GF-D8 (cell line): ENCODE measurements at regions not wholly inside any gene's neighbourhood (a gene's known extent, or its start where the extent isn't known, plus 50 kb on each side); places are given as distances from the start of the nearest gene placed in this dataset.

Experiments
- DNase-seq: peaks from one replicate; lab custom pipeline; 2025; lab: John Stamatoyannopoulos, UW

- no peak for DNase-seq
These were observed 300.2 kb downstream of the FBXW7 start for GRCh38 chr4:152235718-152236117.

- no peak for DNase-seq
These were observed 301.3 kb downstream of the FBXW7 start for GRCh38 chr4:152234571-152234970.

- DNase-seq, result no peak
These were observed 303.6 kb downstream of the FBXW7 start for GRCh38 chr4:152232271-152232670.

GRCh38 chr4:152229782-152230289 is 306.1 kb downstream of the FBXW7 start:
- no peak for DNase-seq

- no peak for DNase-seq
These were observed 310.2 kb downstream of the FBXW7 start for GRCh38 chr4:152225680-152226079.

- DNase-seq, result no peak
These were observed 311.0 kb downstream of the FBXW7 start for GRCh38 chr4:152224721-152225420.

GRCh38 chr4:152224223-152224622 is 311.7 kb downstream of the FBXW7 start:
- no peak for DNase-seq

DNA sequence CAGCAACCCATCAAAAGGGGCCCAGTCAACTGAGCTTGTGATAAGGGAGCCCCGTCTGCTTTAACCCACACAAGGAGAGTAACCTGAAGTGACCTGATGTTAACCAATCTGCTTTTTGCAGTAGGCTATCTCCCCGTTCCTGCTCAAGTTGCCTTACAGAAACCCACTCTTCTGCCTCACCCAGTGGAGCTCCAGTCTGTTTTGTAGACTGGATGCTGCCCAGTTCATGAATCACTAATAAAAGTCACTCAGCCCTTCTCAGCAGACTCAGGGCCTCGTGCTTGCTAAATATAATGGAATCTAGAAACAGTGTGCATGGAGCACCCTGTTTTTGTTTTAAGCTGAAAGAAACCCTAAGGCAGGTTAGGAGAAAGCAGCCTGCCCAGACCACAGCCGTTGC is 312.3 kb downstream of the FBXW7 start:
- no peak for DNase-seq

- DNase-seq, result no peak
These were observed 313.9 kb downstream of the FBXW7 start for GRCh38 chr4:152221816-152222516.

DNA sequence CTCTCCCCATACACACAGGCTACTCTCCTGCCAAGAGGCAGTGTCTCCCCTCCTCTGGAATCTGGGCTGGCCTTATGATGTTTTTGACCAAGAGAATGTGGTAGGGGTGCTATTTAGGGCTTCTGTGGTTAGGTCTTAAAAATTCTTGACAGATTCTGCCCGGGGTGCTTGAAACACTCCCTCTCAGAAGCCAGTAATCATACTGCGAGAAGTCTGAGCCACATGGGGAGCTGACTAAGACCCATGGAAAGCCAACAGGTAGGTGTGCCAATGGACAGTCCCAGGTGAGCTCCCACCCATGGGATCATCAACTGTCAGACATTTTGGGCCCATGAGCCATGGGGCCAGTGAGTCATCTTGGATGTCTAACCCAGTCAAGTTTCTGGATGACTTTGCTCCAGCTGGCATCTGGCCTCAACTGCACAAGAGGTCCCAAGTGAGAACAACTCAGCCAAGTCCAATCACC is 315.7 kb downstream of the FBXW7 start:
- no peak for DNase-seq

- no peak for DNase-seq
These were observed 317.3 kb downstream of the FBXW7 start for GRCh38 chr4:152218576-152218975.

GRCh38 chr4:152217896-152218295 is 318.0 kb downstream of the FBXW7 start:
- no peak for DNase-seq

GRCh38 chr4:152211936-152212653 is 323.8 kb downstream of the FBXW7 start:
- no peak for DNase-seq

GRCh38 chr4:152209772-152210493 is 326.0 kb downstream of the FBXW7 start:
- DNase-seq, result no peak

- DNase-seq, result no peak
These were observed 328.5 kb downstream of the FBXW7 start for GRCh38 chr4:152207378-152207720.

- no peak for DNase-seq
These were observed 329.1 kb downstream of the FBXW7 start for GRCh38 chr4:152206646-152207377.

GRCh38 chr4:152206185-152206584 is 329.7 kb downstream of the FBXW7 start:
- DNase-seq, result no peak

- DNase-seq, result no peak
These were observed 333.5 kb downstream of the FBXW7 start for GRCh38 chr4:152202415-152202814.

- DNase-seq, result no peak
These were observed 335.2 kb downstream of the FBXW7 start for GRCh38 chr4:152200511-152201333.

- no peak for DNase-seq
These were observed 338.7 kb downstream of the FBXW7 start for GRCh38 chr4:152197211-152197610.

- no peak for DNase-seq
These were observed 340.0 kb downstream of the FBXW7 start for GRCh38 chr4:152195888-152196287.
